Activated T-helper 1 cell treated with Interleukin-2 at 50 U/mL for 16 hours (primary cell): ENCODE measurements at regions not wholly inside any gene's neighbourhood (a gene's known extent, or its start where the extent isn't known, plus 50 kb on each side); places are given as distances from the start of the nearest gene placed in this dataset.

ENCODE experiments used
- DNase-seq: peaks from one replicate; pipeline ENCODE4 v3.0.0-alpha.2; 2020; ENCODE audit warnings: low read depth

GRCh38 chr2:9738535-9739496, 104.5 kb upstream of the TAF1B start:
- DNase-seq: no peak

GRCh38 chr2:9739531-9739964, 103.7 kb upstream of the TAF1B start:
- DNase-seq: peak; percentile 51

- DNase-seq: no peak
Measured at GRCh38 chr2:9740382-9741073, 102.7 kb upstream of the TAF1B start.

DNA sequence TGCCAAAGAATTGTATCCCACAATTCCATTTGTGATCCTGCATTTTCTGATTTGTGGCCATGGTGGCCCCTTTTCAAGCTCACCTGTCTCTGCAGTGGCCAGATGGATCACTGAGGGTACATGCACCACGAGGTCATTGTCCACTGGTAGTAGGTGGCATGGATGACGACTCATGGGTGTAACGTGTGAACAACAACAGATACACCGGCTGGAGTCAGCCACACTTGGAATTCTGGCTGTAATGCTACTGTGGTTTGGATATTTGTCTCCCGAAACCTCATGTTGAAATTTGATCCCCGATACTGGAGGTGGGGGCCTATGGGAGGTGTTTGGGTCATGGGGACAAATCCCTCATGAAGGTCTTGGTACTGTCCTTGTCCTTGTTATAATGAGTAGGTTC, 102.2 kb upstream of the TAF1B start:
- DNase-seq: no peak

DNA sequence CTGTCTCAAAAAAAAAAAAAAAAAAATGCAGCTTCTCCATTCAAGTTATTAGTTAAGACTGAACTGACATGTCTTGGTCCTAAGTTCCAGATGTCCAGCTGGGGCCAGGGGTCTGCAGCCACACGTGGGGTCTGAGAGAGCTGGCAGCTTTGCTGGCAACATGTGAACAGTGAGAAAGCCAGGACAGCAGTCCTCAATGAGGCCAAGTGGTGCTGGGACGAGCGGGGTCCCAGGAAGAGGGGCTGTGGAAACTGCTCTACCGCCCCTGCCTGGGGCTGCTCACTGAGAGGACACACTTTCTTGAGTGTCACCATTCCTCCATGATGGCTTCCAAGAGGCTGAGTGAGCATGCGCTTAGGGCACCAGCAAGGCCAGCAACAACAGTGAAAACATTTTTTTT, 100.7 kb upstream of the TAF1B start:
- DNase-seq: no peak

GRCh38 chr2:9744256-9745004, 98.8 kb upstream of the TAF1B start:
- no peak for DNase-seq

DNA sequence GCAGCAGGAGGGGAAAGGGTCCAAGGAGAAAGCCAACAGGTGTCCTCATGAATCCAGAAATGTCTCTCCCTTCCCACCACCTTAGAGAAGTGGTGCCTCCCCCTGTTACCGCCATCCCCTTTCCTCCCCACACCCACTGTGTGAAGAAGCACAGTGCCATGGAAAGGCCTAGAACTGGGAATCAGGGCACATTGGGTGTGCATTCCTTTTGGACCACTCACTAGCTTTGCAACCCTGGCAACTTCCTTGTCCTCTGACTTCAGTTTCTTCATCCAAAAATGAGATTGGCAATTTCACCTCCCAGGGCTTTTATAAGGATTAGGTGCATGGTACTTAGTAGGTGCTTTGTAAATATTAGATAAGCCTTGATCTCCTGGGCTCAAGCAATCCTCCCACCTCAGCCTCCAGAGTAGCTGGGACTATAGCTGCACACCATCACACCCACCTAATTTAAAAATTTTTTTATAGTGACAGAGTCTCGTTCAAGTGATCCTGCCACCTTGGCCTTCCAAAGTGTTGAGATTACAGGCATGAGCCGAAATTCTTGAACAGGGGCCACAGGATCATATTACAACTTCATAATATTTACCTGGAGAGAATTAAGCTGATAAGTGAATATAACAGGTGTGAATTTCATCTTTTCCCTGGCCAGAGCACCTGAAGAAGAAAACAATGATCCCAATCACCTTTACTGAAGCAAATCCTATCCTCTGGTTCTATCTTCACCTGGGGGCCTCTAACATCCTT, 97.9 kb upstream of the TAF1B start:
- no peak for DNase-seq

DNA sequence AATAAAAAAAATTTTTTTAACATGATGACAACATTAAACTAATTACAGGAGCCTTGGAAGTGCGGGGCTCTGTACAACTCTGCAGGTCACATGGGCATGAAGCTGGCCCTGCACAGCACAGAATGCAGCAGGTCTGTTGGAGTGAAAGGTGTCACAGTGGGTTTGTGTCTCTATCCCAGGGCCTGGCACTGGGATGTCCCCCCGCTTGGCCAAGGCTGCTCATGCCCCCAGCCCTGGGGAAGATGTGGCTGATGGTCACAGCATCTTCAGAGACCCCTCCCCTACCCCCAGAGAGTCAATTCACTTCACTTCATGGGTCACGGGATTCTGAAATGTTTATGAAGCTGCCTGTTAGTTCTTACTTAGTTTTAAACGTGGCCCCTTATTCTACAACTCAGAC, 95.9 kb upstream of the TAF1B start:
- no peak for DNase-seq

GRCh38 chr2:9748577-9748976, 94.7 kb upstream of the TAF1B start:
- DNase-seq: no peak

DNA sequence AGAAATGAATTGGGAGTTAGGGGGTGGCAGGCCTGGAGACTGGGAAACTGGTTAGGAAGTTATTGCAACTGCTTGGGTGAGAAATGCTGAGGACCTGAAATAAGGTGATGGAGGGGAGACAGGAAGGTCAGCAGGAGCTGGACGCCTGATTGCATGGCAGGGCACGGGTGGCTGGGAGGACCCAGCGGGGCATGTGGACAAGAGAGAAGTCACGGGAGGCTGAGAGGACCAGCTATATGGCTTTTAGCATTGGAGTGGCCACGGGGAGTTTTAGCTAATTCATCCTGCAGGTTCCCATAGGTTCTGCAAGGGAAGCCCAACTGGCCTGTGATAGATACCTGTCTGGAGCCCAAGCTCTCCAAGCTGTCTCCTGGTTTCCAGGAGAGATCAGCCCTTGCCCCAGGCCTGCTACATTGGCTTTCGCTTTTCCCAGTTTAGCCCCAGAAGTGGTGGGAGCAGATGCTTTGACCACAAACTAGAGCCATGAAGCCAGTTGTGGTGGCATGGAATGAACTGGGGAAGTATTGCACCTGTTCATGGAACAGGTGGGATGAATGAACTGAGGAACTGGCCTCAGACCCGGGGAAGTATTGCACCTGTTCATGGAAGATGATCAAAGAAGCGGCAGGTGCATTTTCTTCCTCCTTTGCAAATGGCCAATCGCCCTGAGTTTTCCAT, 93.6 kb upstream of the TAF1B start:
- DNase-seq: no peak

DNA sequence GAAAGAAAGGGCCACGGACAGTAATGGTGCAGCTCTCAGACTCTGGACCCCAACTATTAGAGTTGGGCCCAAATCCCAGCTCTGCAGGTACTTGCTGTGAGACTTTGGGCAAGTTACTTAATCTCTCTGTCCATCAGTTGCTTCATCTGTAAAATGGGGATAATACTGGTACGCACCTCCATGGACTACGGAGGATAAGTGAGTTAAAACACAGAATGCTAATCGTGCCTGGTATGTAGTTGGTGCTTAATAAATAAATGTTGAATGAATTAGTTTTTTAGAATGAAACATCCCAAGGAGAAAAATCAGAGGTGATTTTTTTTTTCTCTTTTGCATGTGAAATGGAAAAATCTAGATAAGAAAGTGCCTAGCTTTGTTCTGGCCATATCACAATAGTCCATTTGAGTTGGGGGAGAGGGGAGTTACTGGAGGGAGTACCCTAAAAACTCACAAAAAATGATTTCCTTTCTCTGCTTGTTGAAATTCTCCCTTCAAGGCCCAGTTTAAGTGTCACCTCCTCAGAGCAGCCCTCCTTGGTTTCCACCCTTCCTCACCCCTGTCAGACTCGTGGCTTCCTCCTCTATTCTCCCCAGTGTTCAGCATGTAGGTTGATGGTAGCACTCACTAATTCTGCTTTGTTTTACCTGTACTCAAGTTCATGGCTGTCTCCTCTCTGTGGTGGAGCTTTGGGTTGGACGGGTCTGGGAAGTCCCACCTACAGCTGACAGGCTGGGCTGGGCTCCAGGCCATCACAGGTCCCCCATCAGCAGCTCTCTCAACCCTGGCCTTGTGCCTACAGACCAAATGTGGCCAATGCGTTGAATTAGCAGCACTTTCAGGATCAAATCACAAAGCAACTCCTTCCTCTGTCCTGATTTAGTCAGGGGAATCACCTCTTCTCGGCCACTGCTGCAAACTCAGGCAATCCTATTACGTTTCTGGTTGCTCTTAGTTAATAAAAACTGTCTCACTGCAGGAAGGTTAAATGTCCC, 92.8 kb upstream of the TAF1B start:
- no peak for DNase-seq

- no peak for DNase-seq
Measured at GRCh38 chr2:9751831-9752230, 91.4 kb upstream of the TAF1B start.

DNA sequence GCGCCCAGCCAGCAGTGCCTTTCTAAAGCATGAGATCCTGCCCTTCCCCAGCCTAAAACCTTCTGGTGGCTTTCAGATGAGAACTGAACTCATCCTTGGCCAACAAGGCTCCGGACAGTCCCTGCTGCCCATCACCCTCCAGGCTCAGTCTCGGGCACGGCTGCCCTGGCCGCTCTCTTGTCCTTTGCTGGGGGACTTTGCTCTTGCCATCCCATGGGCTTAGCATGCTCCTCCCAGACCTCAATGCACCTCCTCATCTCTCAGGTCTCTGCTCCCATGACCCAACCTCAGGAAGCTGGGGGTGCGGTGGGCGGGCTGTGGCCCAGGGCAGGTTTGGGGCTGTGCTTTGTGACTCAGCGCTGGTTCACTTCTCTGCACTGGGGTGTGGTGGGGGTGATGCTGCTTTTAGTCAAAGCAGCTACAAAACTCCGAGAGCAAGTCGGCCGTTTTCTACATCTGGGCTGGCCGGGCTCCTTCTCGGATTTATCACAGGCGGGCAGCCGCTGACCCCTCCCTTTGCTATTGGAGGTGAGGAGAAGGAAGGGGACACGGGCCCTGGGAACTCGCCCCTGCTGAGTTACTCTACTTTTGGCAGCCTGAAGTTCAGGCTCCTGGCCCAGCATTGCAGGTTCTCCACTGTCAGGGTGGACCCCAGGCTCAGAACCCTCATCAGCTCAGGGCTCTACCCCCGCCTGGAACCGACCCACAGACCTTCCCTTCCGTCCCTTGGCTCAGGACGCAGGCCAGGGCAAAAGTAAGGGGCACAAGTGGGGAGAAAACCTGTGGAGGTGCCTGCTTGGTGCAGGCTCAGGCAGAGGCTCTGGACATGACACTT, 90.6 kb upstream of the TAF1B start:
- DNase-seq: peak; percentile 76

GRCh38 chr2:9753276-9753600, 90.0 kb upstream of the TAF1B start:
- DNase-seq: peak; percentile 25

DNA sequence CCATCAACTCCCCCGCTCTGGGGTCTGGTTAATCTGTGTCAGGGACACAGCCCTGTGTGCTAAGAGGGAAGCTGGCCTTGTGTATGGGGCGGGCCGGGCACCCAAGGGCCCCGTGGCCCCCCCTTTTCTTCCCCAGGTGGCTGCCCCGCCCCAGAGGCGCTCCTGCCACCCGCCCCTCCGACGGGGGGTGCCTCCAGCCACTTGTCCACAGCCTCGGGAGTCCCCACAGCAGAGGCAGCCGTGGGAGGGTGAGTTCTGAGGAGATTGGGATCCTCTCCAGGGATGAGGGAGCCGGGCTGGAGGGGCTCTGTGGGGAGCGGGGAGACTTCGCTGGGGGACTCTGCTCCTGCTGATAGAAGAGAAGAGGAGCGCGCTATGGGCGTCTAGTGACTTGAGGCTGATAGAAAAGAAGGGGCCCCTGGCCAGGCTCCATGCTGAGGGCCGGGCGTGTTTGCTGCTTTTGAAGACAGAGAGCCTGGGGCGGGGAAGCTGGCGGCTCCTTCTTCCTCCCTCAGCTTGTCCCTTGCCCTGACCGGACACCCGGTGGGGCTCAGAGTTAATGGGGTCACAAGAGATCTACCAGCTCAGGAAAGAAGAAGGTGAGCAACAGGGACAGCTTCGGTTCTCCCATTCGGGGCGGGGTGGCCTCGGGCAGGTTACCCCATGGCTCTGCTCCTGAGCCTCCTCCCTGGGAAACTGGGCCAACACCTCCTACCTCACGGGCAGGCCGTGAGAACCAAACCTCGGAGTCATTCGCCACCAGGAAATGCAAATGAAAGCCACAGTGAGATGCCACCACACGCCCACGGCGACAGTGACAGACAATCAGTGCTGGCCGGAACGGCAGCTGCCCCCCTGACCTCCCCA, 89.4 kb upstream of the TAF1B start:
- DNase-seq: no peak

GRCh38 chr2:9754532-9754887, 88.8 kb upstream of the TAF1B start:
- DNase-seq: no peak

- no peak for DNase-seq
Measured at GRCh38 chr2:9755008-9755407, 88.3 kb upstream of the TAF1B start.

DNA sequence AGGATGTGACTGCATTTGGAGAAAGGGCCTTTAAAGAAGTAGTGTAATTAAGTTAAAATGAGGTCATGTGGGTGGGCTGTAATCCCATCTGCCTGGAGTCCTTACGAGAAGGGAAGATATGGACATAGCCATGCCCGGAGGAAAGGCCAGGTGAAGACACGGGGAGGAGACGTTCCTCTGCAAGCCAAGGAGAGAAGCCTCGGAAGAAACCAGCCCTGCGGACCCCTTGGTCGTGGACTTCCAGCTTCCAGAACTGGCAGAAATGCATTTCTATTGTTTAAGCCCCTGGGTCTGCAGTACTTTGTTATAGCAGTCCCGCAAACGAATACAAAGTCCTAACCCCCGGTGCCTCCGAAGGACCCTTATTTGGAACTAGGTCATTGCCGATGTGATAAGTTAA, 87.6 kb upstream of the TAF1B start:
- DNase-seq: no peak
